Suppressor macrophage treated with lipopolysaccharide for 4 hours (primary cell): ENCODE measurements at regions not wholly inside any gene's neighbourhood (a gene's known extent, or its start where the extent isn't known, plus 50 kb on each side); places are given as distances from the start of the nearest gene placed in this dataset.
"Not testable (repeated sequence)": the region's sequence is repeated elsewhere in the genome, so short reads cannot be mapped to it uniquely, and the experiment has no call there.

Source experiments
- DNase-seq: peaks from one replicate; pipeline ENCODE4 v3.0.0-alpha.2; 2020

GRCh38 chr14:89486505-89486904 is 69.5 kb upstream of the FOXN3 start:
- DNase-seq = peak; percentile 81

GRCh38 chr14:89485264-89485663 is 68.2 kb upstream of the FOXN3 start:
- DNase-seq = peak; percentile 82

GRCh38 chr14:89484051-89484844 is 67.2 kb upstream of the FOXN3 start:
- DNase-seq = peak; percentile 85

GRCh38 chr14:89481196-89481595 is 64.2 kb upstream of the FOXN3 start:
- DNase-seq = peak; percentile 28

GRCh38 chr14:89480278-89480677 is 63.2 kb upstream of the FOXN3 start:
- no peak for DNase-seq

GRCh38 chr14:89479802-89480201 is 62.8 kb upstream of the FOXN3 start:
- DNase-seq = peak; percentile 63

GRCh38 chr14:89477391-89477790 is 60.4 kb upstream of the FOXN3 start:
- no peak for DNase-seq

- no peak for DNase-seq
Measured at GRCh38 chr14:89476354-89476896, 59.4 kb upstream of the FOXN3 start.

- no peak for DNase-seq
Measured at GRCh38 chr14:89474464-89474863, 57.4 kb upstream of the FOXN3 start.

DNA sequence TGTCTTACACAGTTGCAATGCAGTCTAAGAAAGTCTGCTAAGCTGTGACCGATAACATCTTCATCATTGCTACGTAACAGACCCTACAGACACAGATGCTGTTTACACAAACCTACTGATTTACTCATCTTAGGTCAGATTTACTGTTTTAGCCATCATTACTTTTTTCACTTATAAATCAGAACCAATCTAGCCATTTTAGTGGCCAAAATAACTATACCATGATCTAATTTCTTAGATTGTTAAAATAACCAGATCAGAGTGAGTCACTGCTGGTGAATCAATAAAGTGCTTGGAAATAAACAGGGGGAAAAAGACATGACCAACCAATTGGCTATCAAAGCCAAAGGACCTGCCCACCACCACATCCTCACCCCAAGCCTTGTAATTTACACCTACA is 57.0 kb upstream of the FOXN3 start:
- no peak for DNase-seq

DNA sequence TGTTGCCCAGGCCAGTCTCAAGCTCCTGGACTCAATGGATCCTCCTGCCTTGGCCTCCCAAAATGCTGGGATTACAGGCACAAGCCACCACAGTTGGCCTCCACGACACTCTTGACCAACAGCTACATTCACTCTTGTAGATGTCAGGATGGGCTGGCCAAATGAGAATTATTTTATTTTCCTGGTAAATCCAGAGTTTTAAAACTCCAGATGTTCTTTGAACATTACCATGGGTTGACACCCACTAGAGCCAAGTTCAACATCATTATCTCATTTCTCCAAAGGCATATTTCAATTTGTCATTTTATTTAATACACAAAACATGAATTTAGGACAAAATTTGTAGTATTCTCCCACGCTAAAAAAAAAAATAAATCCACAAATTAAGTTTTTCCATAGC is 56.5 kb upstream of the FOXN3 start:
- no peak for DNase-seq

GRCh38 chr14:89470401-89470800 is 53.4 kb upstream of the FOXN3 start:
- DNase-seq = no peak

DNA sequence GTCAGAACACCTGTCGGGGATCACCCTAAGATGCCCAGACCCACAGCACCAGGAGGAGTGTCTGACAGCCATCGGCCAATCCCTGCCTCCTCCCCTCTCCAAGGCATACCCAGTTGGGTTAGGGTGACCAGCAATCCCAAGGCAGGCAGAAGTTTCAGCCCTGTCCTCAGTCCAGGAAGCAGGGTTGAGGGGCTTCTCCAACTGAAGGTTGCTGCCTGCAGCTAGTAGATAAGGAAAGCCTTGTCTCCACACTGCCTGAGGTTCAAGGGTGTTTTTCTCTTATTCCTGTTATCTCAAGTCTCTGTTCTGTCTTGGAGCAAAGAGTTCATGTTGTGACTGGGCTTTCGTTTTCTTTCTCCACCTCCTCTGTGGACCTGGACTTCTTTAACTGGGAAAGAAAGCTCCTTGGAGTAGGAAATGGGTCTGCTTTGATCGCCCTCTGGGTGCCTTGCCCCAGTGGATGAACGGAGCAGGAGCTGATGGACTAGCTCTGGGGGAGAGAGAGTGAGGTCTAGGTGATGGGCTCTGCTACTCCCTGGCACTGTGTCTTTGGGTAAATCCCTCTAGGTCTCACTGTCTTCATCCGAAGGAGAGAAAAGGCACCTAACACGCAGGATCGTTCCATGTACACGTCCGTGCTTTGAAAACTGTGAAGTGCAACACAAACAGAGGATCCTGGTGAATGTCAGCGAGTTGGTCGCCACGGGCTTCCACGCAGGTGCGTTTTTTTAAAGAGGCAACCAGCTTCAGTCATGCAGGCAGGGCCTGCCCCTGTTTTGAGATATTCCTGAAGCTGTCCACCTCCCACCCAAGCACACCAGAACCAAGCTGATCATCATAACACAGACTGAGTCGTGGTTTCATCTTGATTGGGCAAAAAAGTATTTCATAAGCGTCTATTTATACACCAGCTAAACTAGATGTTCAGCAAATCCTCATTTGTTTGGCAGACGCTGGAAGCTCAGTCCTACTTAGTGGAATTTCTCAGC is 52.5 kb upstream of the FOXN3 start:
- peak; percentile 64 for DNase-seq

DNA sequence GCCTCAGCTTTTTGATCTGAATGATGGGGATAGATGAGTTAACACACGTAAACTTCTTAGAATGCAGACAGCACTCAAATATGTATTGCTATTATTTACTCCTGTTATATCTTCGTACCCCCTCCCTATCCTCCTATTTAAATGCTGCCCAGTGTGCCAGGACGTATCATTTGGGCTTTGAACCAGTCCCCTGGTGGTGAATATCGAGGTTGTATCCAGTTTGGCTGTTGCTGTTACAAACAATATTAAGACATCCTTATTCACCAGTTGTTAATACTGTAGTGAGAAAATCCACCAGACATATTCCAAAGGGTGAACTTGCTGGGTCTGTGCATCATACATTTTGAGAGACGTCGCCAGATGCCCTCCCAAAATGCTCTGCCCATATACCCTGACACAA is 51.5 kb upstream of the FOXN3 start:
- DNase-seq = no peak

GRCh38 chr14:89468030-89468429 is 51.0 kb upstream of the FOXN3 start:
- not testable (repeated sequence) for DNase-seq

DNA sequence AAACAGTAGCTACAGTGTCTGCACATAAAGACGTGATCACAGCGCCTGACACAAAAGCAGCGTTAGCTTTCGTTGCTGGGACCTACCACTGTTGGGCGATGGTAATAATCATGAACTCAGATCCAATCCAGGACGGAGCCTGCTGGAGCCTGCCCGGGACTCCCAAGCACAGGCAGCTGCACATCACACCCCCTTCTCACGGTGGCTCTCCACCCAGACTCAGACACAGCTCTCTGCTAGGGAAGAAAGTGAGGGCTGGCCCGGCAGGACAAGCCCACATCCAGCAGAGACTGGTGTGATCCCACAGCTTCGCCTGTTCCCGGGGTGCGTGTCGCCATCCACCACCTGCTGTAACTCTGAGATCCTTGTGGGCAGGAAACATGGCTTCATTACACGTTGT is 49.9 kb upstream of the FOXN3 start:
- no peak for DNase-seq
